Peyer's patch (tissue), 4 donors: ENCODE measurements at regions not wholly inside any gene's neighbourhood (a gene's known extent, or its start where the extent isn't known, plus 50 kb on each side); places are given as distances from the start of the nearest gene placed in this dataset.

Experiments used
- CTCF ChIP-seq, 6 experiments: fragments of 450-650 bp in 4 of 6; fragments of 200-600 bp in 2 of 6; sonication (generic) in 1 of 6; IDR thresholded peaks; one replicate each; pipeline ENCODE4 v1.5.1; 2017 to 2019; ENCODE audit warnings: antibody characterized with exemption in 6 of 6, mild to moderate bottlenecking in 3 of 6, moderate library complexity in 1 of 6
- POLR2A ChIP-seq, 2 donors: fragments of 450-650 bp; IDR thresholded peaks; one replicate each; pipeline ENCODE4 v1.5.1; 2017; ENCODE audit warnings: antibody characterized with exemption in 2 of 2, mild to moderate bottlenecking in 2 of 2, moderate library complexity in 2 of 2

GRCh38 chr3:104154896-104155295 lies 1211.8 kb upstream of the ALCAM start:
- TF ChIP-seq CTCF (IDR thresholded peaks at IDR 0.05) (no peak), POLR2A (IDR thresholded peaks at IDR 0.05) (no peak)
